ENCODE measurements at regions not wholly inside any gene's neighbourhood (a gene's known extent, or its start where the extent isn't known, plus 50 kb on each side); places are given as distances from the start of the nearest gene placed in this dataset.
"Not testable (repeated sequence)": the region's sequence is repeated elsewhere in the genome, so short reads cannot be mapped to it uniquely, and the experiment has no call there.

GRCh38 chr5:167351316-167351715 is 940.1 kb upstream of the WWC1 start:
- DNase-seq = no peak

- no peak for DNase-seq
Observed at GRCh38 chr5:167352801-167353200, 938.6 kb upstream of the WWC1 start.

- DNase-seq = no peak
Observed at GRCh38 chr5:167355346-167355745, 936.1 kb upstream of the WWC1 start.

- no peak for DNase-seq
Observed at GRCh38 chr5:167356374-167356773, 935.1 kb upstream of the WWC1 start.

GRCh38 chr5:167358868-167359492 is 932.5 kb upstream of the WWC1 start:
- no peak for DNase-seq

GRCh38 chr5:167361795-167362194 is 929.6 kb upstream of the WWC1 start:
- DNase-seq = no peak

- no peak for DNase-seq
Observed at GRCh38 chr5:167363065-167363464, 928.4 kb upstream of the WWC1 start.

- DNase-seq = no peak
Observed at GRCh38 chr5:167375125-167375524, 916.3 kb upstream of the WWC1 start.

GRCh38 chr5:167378894-167379723 is 912.3 kb upstream of the WWC1 start:
- no peak for DNase-seq

- no peak for DNase-seq
Observed at GRCh38 chr5:167381457-167381856, 910.0 kb upstream of the WWC1 start.

GRCh38 chr5:167389537-167389936 is 901.9 kb upstream of the WWC1 start:
- DNase-seq = no peak

- DNase-seq = not testable (repeated sequence)
Observed at GRCh38 chr5:167391286-167391685, 900.2 kb upstream of the WWC1 start.

GRCh38 chr5:167392240-167392639 is 899.2 kb upstream of the WWC1 start:
- DNase-seq = no peak

GRCh38 chr5:167393358-167393757 is 898.1 kb upstream of the WWC1 start:
- DNase-seq = no peak

GRCh38 chr5:167402671-167403070 is 888.8 kb upstream of the WWC1 start:
- DNase-seq = no peak

GRCh38 chr5:167406513-167406912 is 884.9 kb upstream of the WWC1 start:
- DNase-seq = no peak

GRCh38 chr5:167412556-167412955 is 878.9 kb upstream of the WWC1 start:
- DNase-seq = no peak

- no peak for DNase-seq
Observed at GRCh38 chr5:167413506-167413905, 877.9 kb upstream of the WWC1 start.

- DNase-seq = no peak
Observed at GRCh38 chr5:167414611-167415010, 876.8 kb upstream of the WWC1 start.

GRCh38 chr5:167415779-167416746 is 875.4 kb upstream of the WWC1 start:
- no peak for DNase-seq

- DNase-seq = no peak
Observed at GRCh38 chr5:167417662-167418061, 873.8 kb upstream of the WWC1 start.

GRCh38 chr5:167425161-167425560 is 866.3 kb upstream of the WWC1 start:
- DNase-seq = no peak

GRCh38 chr5:167426501-167426900 is 864.9 kb upstream of the WWC1 start:
- no peak for DNase-seq
